H1 (cell line): ENCODE measurements at regions not wholly inside any gene's neighbourhood (a gene's known extent, or its start where the extent isn't known, plus 50 kb on each side); places are given as distances from the start of the nearest gene placed in this dataset.

Source experiments
- ASH2L ChIP-seq: fragments of 200-600, 300-600 bp; sonication (generic); IDR thresholded peaks from one replicate; pipeline ENCODE4 v1.7.1; 2017; ENCODE audit warnings: low read length
- ATF2 ChIP-seq: IDR thresholded peaks from 2 replicates; pipeline ENCODE4 v1.6.1; 2012; ENCODE audit warnings: low read length, inconsistent platforms
- CEBPB ChIP-seq: IDR thresholded peaks from 2 replicates; pipeline ENCODE4 v1.6.1; 2012; ENCODE audit warnings: low read depth, low read length
- CTCF ChIP-seq, 3 experiments: IDR thresholded peaks; 1 replicate in 2 of 3; 2 replicates in 1 of 3; pipeline versions ENCODE4 v1.5.1 to v1.6.1; 2011; ENCODE audit warnings: low read length in 3 of 3, mild to moderate bottlenecking in 3 of 3, inconsistent platforms in 2 of 3, low read depth in 1 of 3, moderate library complexity in 1 of 3; ENCODE audit not compliant: insufficient read depth in 1 of 3; ENCODE audit errors: control extremely low read depth in 1 of 3
- POLR2A ChIP-seq, 2 experiments: IDR thresholded peaks; 1 replicate in 1 of 2; 2 replicates in 1 of 2; pipeline ENCODE4 v1.6.1; 2011; ENCODE audit warnings: low read depth in 2 of 2, low read length in 2 of 2, mild to moderate bottlenecking in 2 of 2; ENCODE audit errors: control extremely low read depth in 1 of 2
- POLR2AphosphoS5 ChIP-seq: IDR thresholded peaks from 2 replicates; pipeline ENCODE4 v1.6.1; 2011; ENCODE audit warnings: low read depth, low read length
- RBBP5 ChIP-seq: IDR thresholded peaks from 2 replicates; pipeline ENCODE4 v1.7.1; 2012; ENCODE audit warnings: low read depth, mild to moderate bottlenecking, inconsistent platforms, low read length, moderate library complexity, borderline replicate concordance
- SIN3A ChIP-seq, 2 experiments: IDR thresholded peaks in 1 of 2; conservative IDR thresholded peaks in 1 of 2; 2 replicates each; pipeline ENCODE4 v1.6.1; 2011 to 2012; ENCODE audit warnings: low read length in 2 of 2, improper control_type of control experiment in 1 of 2, low read depth in 1 of 2, mild to moderate bottlenecking in 1 of 2
- TCF12 ChIP-seq: IDR thresholded peaks from 2 replicates; pipeline ENCODE4 v1.6.1; 2011; ENCODE audit warnings: low read depth, mild to moderate bottlenecking, low read length
- USF2 ChIP-seq: IDR thresholded peaks from 2 replicates; pipeline ENCODE4 v1.6.1; 2011; ENCODE audit warnings: low read length, improper control_type of control experiment
- ZNF274 ChIP-seq: IDR thresholded peaks from 2 replicates; pipeline ENCODE4 v1.7.0; 2012; ENCODE audit warnings: low read length, borderline replicate concordance; ENCODE audit errors: extremely low read depth

GRCh38 chr1:228851618-228852017, 116.3 kb downstream of the RHOU start:
- no peak for TF ChIP-seq POLR2A (IDR thresholded peaks at IDR 0.05; ENCODE audit: control extremely low read depth in 1 of 2, low read depth in 2 of 2, low read length in 2 of 2)
- no peak for TF ChIP-seq SIN3A (conservative IDR thresholded peaks at IDR 0.05 in 1 of 2, IDR thresholded peaks at IDR 0.05 in 1 of 2; ENCODE audit: low read depth in 1 of 2, low read length in 2 of 2)
- TF ChIP-seq POLR2AphosphoS5 = no peak
- TF ChIP-seq CTCF (IDR thresholded peaks at IDR 0.05; ENCODE audit: control extremely low read depth in 1 of 3, insufficient read depth in 1 of 3, low read depth in 1 of 3, low read length in 3 of 3) = no peak
- TF ChIP-seq ZNF274 = no peak
- no peak for TF ChIP-seq ASH2L
- TF ChIP-seq ATF2 = no peak
- TF ChIP-seq TCF12 = no peak
- TF ChIP-seq RBBP5 = no peak
- TF ChIP-seq CEBPB = no peak
- TF ChIP-seq USF2 = no peak
